H9 (cell line): ENCODE measurements at regions not wholly inside any gene's neighbourhood (a gene's known extent, or its start where the extent isn't known, plus 50 kb on each side); places are given as distances from the start of the nearest gene placed in this dataset.

Experiments used
- DNase-seq: peaks from one replicate; pipeline ENCODE4 v3.0.0-alpha.2; 2017
- H2AFZ ChIP-seq: one replicate; pipeline ENCODE4 v1.6.1; 2013; ENCODE audit warnings: mild to moderate bottlenecking, low read length, control low read depth, moderate library complexity
- H2AK5ac ChIP-seq: 2 replicates; pipeline ENCODE4 v1.6.1; 2013; ENCODE audit warnings: low read length, control low read depth, mixed read lengths; ENCODE audit not compliant: insufficient read length
- H2BK120ac ChIP-seq: one replicate; pipeline ENCODE4 v1.6.1; 2013; ENCODE audit warnings: low read depth, mild to moderate bottlenecking, low read length, control low read depth, inconsistent platforms; ENCODE audit not compliant: poor library complexity, severe bottlenecking
- H2BK12ac ChIP-seq: 2 replicates; pipeline ENCODE4 v1.6.1; 2013; ENCODE audit warnings: low read length, control low read depth, mixed read lengths, low read depth; ENCODE audit not compliant: insufficient read length
- H2BK15ac ChIP-seq: 2 replicates; pipeline ENCODE4 v1.6.1; 2013; ENCODE audit warnings: low read depth, low read length, control low read depth
- H2BK20ac ChIP-seq: one replicate; pipeline ENCODE4 v1.6.1; 2013; ENCODE audit warnings: low read depth, mild to moderate bottlenecking, low read length, control low read depth, inconsistent platforms; ENCODE audit not compliant: poor library complexity, severe bottlenecking
- H2BK5ac ChIP-seq: 2 replicates; pipeline ENCODE4 v1.6.1; 2013; ENCODE audit warnings: low read length, control low read depth, mixed read lengths; ENCODE audit not compliant: insufficient read length
- H3K14ac ChIP-seq: 2 replicates; pipeline ENCODE4 v1.6.1; 2013; ENCODE audit warnings: low read length, control low read depth; ENCODE audit not compliant: insufficient read depth
- H3K18ac ChIP-seq: 2 replicates; pipeline ENCODE4 v1.6.1; 2013; ENCODE audit warnings: low read depth, mild to moderate bottlenecking, mixed read lengths, low read length, control low read depth; ENCODE audit not compliant: insufficient read length
- H3K23ac ChIP-seq: 2 replicates; pipeline ENCODE4 v1.6.1; 2013; ENCODE audit warnings: low read length, control low read depth, mixed read lengths, low read depth; ENCODE audit not compliant: insufficient read length
- H3K23me2 ChIP-seq: 2 replicates; pipeline ENCODE4 v1.6.1; 2013; ENCODE audit warnings: low read depth, mild to moderate bottlenecking, mixed read lengths, low read length, control low read depth; ENCODE audit not compliant: insufficient read length, poor library complexity, severe bottlenecking
- H3K27ac ChIP-seq: 2 replicates; pipeline ENCODE4 v1.5.1; 2013; ENCODE audit warnings: low read length, control low read depth, mixed read lengths, low read depth; ENCODE audit not compliant: insufficient read length
- H3K27me3 ChIP-seq: 2 replicates; pipeline ENCODE4 v1.6.1; 2013; ENCODE audit warnings: low read length, control low read depth, inconsistent platforms; ENCODE audit not compliant: insufficient read depth
- H3K4ac ChIP-seq: 2 replicates; pipeline ENCODE4 v1.6.1; 2013; ENCODE audit warnings: low read depth, mild to moderate bottlenecking, control low read depth, inconsistent platforms, low read length, moderate library complexity
- H3K4me1 ChIP-seq: 2 replicates; pipeline ENCODE4 v1.6.1; 2013; ENCODE audit warnings: low read length, control low read depth, inconsistent platforms; ENCODE audit not compliant: insufficient read depth
- H3K4me2 ChIP-seq: 2 replicates; pipeline ENCODE4 v1.6.1; 2013; ENCODE audit warnings: low read length, control low read depth, mixed read lengths; ENCODE audit not compliant: insufficient read length, insufficient read depth
- H3K56ac ChIP-seq: 2 replicates; pipeline ENCODE4 v1.6.1; 2013; ENCODE audit warnings: low read depth, mild to moderate bottlenecking, mixed read lengths, low read length, control low read depth; ENCODE audit not compliant: insufficient read length
- H3K79me1 ChIP-seq: 2 replicates; pipeline ENCODE4 v1.6.1; 2013; ENCODE audit warnings: low read depth, mild to moderate bottlenecking, moderate library complexity, low read length, control low read depth, inconsistent platforms; ENCODE audit not compliant: insufficient read depth, poor library complexity, severe bottlenecking
- H3K79me2 ChIP-seq: 2 replicates; pipeline ENCODE4 v1.6.1; 2013; ENCODE audit warnings: low read length, control low read depth, inconsistent platforms; ENCODE audit not compliant: insufficient read depth
- H3K9ac ChIP-seq: 2 replicates; pipeline ENCODE4 v1.6.1; 2013; ENCODE audit warnings: low read length, control low read depth, mixed read lengths; ENCODE audit not compliant: insufficient read length; ENCODE audit errors: extremely low read depth
- H3K9me3 ChIP-seq: one replicate; pipeline ENCODE4 v1.6.1; 2013; ENCODE audit warnings: low read depth, low read length, inconsistent platforms; ENCODE audit not compliant: control insufficient read depth
- H3T11ph ChIP-seq: one replicate; pipeline ENCODE4 v1.6.1; 2013; ENCODE audit warnings: mild to moderate bottlenecking, low read length, control low read depth, inconsistent platforms
- H4K20me1 ChIP-seq: one replicate; pipeline ENCODE4 v1.6.1; 2013; ENCODE audit not compliant: control insufficient read depth, insufficient read length, insufficient read depth
- H4K5ac ChIP-seq: 2 replicates; pipeline ENCODE4 v1.6.1; 2013; ENCODE audit warnings: low read depth, mild to moderate bottlenecking, mixed read lengths, low read length, control low read depth; ENCODE audit not compliant: insufficient read length
- H4K8ac ChIP-seq: replicated peaks from 2 replicates; pipeline ENCODE4 v1.6.1; 2013; ENCODE audit warnings: low read length, control low read depth, mixed read lengths, low read depth; ENCODE audit not compliant: insufficient read length
- H4K91ac ChIP-seq: 2 replicates; pipeline ENCODE4 v1.6.1; 2013; ENCODE audit warnings: low read depth, mild to moderate bottlenecking, moderate library complexity, mixed read lengths, low read length, control low read depth; ENCODE audit not compliant: insufficient read length
- H3K27ac Mint-ChIP-seq, 3 experiments: 2 replicates in 2 of 3; 3 replicates in 1 of 3; pipeline ENCODE4 v1.8.0; 2020 to 2021; ENCODE audit warnings: mixed read lengths in 3 of 3, mild to moderate bottlenecking in 1 of 3, moderate library complexity in 1 of 3
- H3K27me3 Mint-ChIP-seq: 2 replicates; pipeline ENCODE4 v1.8.0; 2021; ENCODE audit warnings: low read depth, mild to moderate bottlenecking, moderate library complexity, mixed read lengths
- H3K36me3 Mint-ChIP-seq, 3 experiments: 2 replicates in 2 of 3; 3 replicates in 1 of 3; pipeline ENCODE4 v1.8.0; 2020 to 2021; ENCODE audit warnings: low read depth in 3 of 3, mixed read lengths in 3 of 3; ENCODE audit not compliant: insufficient read depth in 1 of 3
- H3K4me1 Mint-ChIP-seq, 2 experiments: 2 replicates each; pipeline ENCODE4 v1.8.0; 2020; ENCODE audit warnings: mixed read lengths in 2 of 2
- H3K4me3 Mint-ChIP-seq, 2 experiments: 2 replicates in 1 of 2; 3 replicates in 1 of 2; pipeline ENCODE4 v1.8.0; 2020 to 2021; ENCODE audit warnings: mild to moderate bottlenecking in 2 of 2, mixed read lengths in 2 of 2, moderate library complexity in 1 of 2
- H3K9me3 Mint-ChIP-seq, 2 experiments: 2 replicates in 1 of 2; 3 replicates in 1 of 2; pipeline ENCODE4 v1.8.0; 2020; ENCODE audit warnings: mild to moderate bottlenecking in 2 of 2, mixed read lengths in 2 of 2, moderate library complexity in 1 of 2
- WGBS: extraction: QIAGEN DNeasy Blood & Tissue Kit; methylation state at CpG from one replicate; pipeline ENCODE4 v1.1.7; 2013; ENCODE audit warnings: missing lambda C conversion rate, low lambda C conversion rate, mixed read lengths; ENCODE audit not compliant: insufficient read length; ENCODE audit errors: extremely low coverage; 5-methylcytosine and 5-hydroxymethylcytosine counted together
- TF ChIP-seq, protein P1 (sequence below): fragments of 200-600 bp; sonication (generic); conservative IDR thresholded peaks from 3 replicates; pipeline ENCODE4 v1.8.0; 2021; ENCODE audit warnings: antibody characterized with exemption, mild to moderate bottlenecking

DNA sequence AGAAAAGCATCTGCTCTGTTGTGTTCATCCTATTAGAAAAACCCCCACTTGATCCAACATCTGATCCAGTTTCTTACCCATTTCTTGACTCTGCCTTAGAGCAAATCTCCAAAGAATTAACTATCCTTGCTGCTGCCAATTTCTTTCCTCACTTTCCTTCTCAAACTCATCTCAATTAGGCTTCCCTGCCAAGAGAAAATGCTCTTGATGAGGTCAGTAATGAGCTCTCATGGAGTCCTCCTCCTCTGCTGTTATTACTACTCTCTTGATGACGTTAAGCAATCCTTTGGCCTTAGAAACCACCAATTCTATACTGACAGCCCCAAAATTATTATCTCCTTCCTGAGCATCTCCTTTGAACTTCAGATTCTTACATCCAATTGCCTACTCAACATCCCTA, 162.0 kb upstream of the FAM13C start:
- Histone ChIP-seq H3K9me3 (no peaks in the 10 kb centered on the region), H3K4me2 (no peak overlapping the region), H2BK120ac (no peak overlapping the region), H3K14ac (no peak overlapping the region), H3K9ac (no peak overlapping the region), H4K5ac (no peak overlapping the region), H4K20me1 (no peaks in the 10 kb centered on the region), H3K56ac (no peak overlapping the region), H3K27me3 (no peaks in the 10 kb centered on the region), H3K23ac (no peak overlapping the region), H2BK12ac (no peak overlapping the region), H4K91ac (no peak overlapping the region), H3K23me2 (no peaks in the 10 kb centered on the region), H3K79me2 (no peaks in the 10 kb centered on the region), H3K4me1 (no peaks in the 10 kb centered on the region), H2BK15ac (no peak overlapping the region), H2BK5ac (no peak overlapping the region), H2AFZ (no peak overlapping the region), H2AK5ac (no peak overlapping the region), H3K27ac (no peak overlapping the region), H3T11ph (no peak overlapping the region), H3K4ac (no peak overlapping the region), H3K79me1 (no peaks in the 10 kb centered on the region), H2BK20ac (no peak overlapping the region), H3K18ac (no peak overlapping the region), H4K8ac (no peak overlapping the region)
- no peaks in the 10 kb centered on the region for H3K27me3 Mint-ChIP-seq
- DNase-seq: no peak
- TF ChIP-seq, protein P1, sequence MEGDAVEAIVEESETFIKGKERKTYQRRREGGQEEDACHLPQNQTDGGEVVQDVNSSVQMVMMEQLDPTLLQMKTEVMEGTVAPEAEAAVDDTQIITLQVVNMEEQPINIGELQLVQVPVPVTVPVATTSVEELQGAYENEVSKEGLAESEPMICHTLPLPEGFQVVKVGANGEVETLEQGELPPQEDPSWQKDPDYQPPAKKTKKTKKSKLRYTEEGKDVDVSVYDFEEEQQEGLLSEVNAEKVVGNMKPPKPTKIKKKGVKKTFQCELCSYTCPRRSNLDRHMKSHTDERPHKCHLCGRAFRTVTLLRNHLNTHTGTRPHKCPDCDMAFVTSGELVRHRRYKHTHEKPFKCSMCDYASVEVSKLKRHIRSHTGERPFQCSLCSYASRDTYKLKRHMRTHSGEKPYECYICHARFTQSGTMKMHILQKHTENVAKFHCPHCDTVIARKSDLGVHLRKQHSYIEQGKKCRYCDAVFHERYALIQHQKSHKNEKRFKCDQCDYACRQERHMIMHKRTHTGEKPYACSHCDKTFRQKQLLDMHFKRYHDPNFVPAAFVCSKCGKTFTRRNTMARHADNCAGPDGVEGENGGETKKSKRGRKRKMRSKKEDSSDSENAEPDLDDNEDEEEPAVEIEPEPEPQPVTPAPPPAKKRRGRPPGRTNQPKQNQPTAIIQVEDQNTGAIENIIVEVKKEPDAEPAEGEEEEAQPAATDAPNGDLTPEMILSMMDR: no peak
- H3K27ac Mint-ChIP-seq: no peak overlapping the region
- no CpG with 5 or more reads among the region's 1 CpG for WGBS
- no peaks in the 10 kb centered on the region for H3K36me3 Mint-ChIP-seq
- no peak overlapping the region for H3K4me3 Mint-ChIP-seq
- peaks cover 8 to 10% of the 10 kb centered on the region in 2 experiments; a peak in 3 of 4 replicates for H3K4me1 Mint-ChIP-seq
- peaks cover 0 to 2% of the 10 kb centered on the region in 2 experiments; a peak in 1 of 5 replicates for H3K9me3 Mint-ChIP-seq
